GM19099 (cell line): ENCODE measurements at regions not wholly inside any gene's neighbourhood (a gene's known extent, or its start where the extent isn't known, plus 50 kb on each side); places are given as distances from the start of the nearest gene placed in this dataset.

Experiments used
- POLR2A ChIP-seq: IDR thresholded peaks from 3 replicates; pipeline ENCODE4 v1.6.1; 2011; ENCODE audit warnings: low read depth; ENCODE audit not compliant: insufficient read length; ENCODE audit errors: extremely low read depth

GRCh38 chr15:77738038-77738370 lies 105.3 kb upstream of the LINGO1 start:
- no peak for TF ChIP-seq POLR2A

GRCh38 chr15:77737238-77738037 lies 104.7 kb upstream of the LINGO1 start:
- TF ChIP-seq POLR2A = no peak

- TF ChIP-seq POLR2A = no peak
Measured at GRCh38 chr15:77734306-77734705, 101.6 kb upstream of the LINGO1 start.

- no peak for TF ChIP-seq POLR2A
Measured at GRCh38 chr15:77733579-77734300, 101.0 kb upstream of the LINGO1 start.

GRCh38 chr15:77732514-77733335 lies 100.0 kb upstream of the LINGO1 start:
- TF ChIP-seq POLR2A = no peak

- TF ChIP-seq POLR2A = no peak
Measured at GRCh38 chr15:77731945-77732344, 99.2 kb upstream of the LINGO1 start.

- TF ChIP-seq POLR2A = no peak
Measured at GRCh38 chr15:77731067-77731466, 98.4 kb upstream of the LINGO1 start.

- TF ChIP-seq POLR2A = no peak
Measured at GRCh38 chr15:77727635-77728304, 95.1 kb upstream of the LINGO1 start.

- TF ChIP-seq POLR2A = no peak
Measured at GRCh38 chr15:77724715-77725114, 92.0 kb upstream of the LINGO1 start.

- no peak for TF ChIP-seq POLR2A
Measured at GRCh38 chr15:77723756-77724155, 91.0 kb upstream of the LINGO1 start.

GRCh38 chr15:77722759-77723460 lies 90.2 kb upstream of the LINGO1 start:
- TF ChIP-seq POLR2A = no peak

- no peak for TF ChIP-seq POLR2A
Measured at GRCh38 chr15:77721963-77722362, 89.3 kb upstream of the LINGO1 start.

GRCh38 chr15:77720655-77721054 lies 87.9 kb upstream of the LINGO1 start:
- TF ChIP-seq POLR2A = no peak

- TF ChIP-seq POLR2A = no peak
Measured at GRCh38 chr15:77720173-77720572, 87.5 kb upstream of the LINGO1 start.
